ENCODE measurements at regions not wholly inside any gene's neighbourhood (a gene's known extent, or its start where the extent isn't known, plus 50 kb on each side); places are given as distances from the start of the nearest gene placed in this dataset.
A peak's percentile ranks its signal among the peaks of the same experiment; 100 is the strongest.

DNA sequence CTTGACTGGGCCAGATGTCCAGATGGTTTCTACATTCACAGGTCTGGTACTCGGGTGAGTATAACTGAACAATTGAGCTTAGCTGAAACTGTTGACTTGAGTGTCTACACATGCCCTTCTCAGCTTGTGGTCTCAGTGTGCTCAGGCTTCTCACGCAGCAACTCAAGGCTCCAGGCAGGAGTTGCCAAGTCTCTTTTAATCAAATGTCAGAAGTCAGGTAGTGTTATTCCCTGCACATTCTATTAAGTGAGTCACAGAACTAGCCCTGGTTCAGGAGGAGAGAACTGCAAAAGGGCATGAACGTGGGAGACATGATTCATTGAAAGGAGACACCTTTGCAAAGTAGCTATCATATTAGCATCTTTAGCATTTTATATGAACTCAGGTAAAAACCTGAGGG lies 199.3 kb upstream of the ACTBL2 start:
- DNase-seq (peak; percentile 69), ATAC-seq (peak; percentile 64)
- intact Hi-C loops (cut with micrococcal nuclease), result no loop called here
- ChIA-PET POLR2A (ENCODE audit: unreplicated experiment) (interaction anchor here (0.6 kb wide), 1 partner anchor 660 kb away, joined by 5 read pairs; no protein-coding TSS in a partner anchor), CTCF (no interaction called here)
- H3K9me2 ChIP-seq (replicated peaks; ENCODE audit: low read length), result no peaks in the 10 kb centered on the region
- no peaks in the 10 kb centered on the region for H3K79me2 ChIP-seq (ENCODE audit: low read length)
- no peaks in the 10 kb centered on the region for H3K27me3 ChIP-seq (ENCODE audit: low read length)
- no peaks in the 10 kb centered on the region for H3K36me3 ChIP-seq (ENCODE audit: low read depth, low read length)
- H3K9ac ChIP-seq (ENCODE audit: low read length), result no peak overlapping the region
- no peak overlapping the region for H3K4me3 ChIP-seq (ENCODE audit: low read length)
- no peak overlapping the region for H3K4me2 ChIP-seq (ENCODE audit: low read length)
- no peaks in the 10 kb centered on the region for H3F3A ChIP-seq (ENCODE audit: low read length, unreplicated experiment)
- H2AFZ ChIP-seq (ENCODE audit: low read length), result no peak overlapping the region
- no peaks in the 10 kb centered on the region for H4K20me1 ChIP-seq (ENCODE audit: low read length)
- BruUV-seq (replicated peaks), result no TSS peak
- H3K9me3 ChIP-seq (ENCODE audit: low read length), result no peaks in the 10 kb centered on the region
- H3K27ac ChIP-seq (ENCODE audit: low read length), result peak overlapping the region; percentile 76
- peaks cover 16% of the 10 kb centered on the region for H3K4me1 ChIP-seq (ENCODE audit: insufficient read depth, low read length)
- TF ChIP-seq EZH2 (IDR thresholded peaks at IDR 0.05; ENCODE audit: low read length, unreplicated experiment) (no peak), EZH2phosphoT487 (IDR thresholded peaks at IDR 0.05; ENCODE audit: borderline replicate concordance, low read length) (no peak)
- TF ChIP-seq, protein P1, sequence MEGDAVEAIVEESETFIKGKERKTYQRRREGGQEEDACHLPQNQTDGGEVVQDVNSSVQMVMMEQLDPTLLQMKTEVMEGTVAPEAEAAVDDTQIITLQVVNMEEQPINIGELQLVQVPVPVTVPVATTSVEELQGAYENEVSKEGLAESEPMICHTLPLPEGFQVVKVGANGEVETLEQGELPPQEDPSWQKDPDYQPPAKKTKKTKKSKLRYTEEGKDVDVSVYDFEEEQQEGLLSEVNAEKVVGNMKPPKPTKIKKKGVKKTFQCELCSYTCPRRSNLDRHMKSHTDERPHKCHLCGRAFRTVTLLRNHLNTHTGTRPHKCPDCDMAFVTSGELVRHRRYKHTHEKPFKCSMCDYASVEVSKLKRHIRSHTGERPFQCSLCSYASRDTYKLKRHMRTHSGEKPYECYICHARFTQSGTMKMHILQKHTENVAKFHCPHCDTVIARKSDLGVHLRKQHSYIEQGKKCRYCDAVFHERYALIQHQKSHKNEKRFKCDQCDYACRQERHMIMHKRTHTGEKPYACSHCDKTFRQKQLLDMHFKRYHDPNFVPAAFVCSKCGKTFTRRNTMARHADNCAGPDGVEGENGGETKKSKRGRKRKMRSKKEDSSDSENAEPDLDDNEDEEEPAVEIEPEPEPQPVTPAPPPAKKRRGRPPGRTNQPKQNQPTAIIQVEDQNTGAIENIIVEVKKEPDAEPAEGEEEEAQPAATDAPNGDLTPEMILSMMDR (conservative IDR thresholded peaks at IDR 0.05; ENCODE audit: low read depth, low read length), result no peak

DNA sequence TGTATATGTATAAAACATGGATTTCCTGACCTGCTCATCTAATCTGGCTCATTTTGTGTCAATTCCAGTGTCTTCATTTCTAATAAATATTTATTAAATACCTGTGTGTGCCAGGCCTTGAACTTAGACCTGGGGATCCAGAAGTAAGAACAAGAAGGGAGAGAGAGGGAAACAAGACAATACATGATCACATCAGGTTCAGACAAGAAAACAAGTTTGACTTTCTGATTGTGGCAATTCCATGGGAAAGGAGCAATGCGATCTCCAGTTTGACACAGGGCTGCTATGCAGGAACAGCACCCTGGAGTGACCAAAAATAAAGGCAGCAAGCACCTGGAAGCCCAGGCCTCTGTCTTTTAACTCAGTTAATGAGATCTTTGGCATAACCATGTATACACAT lies 198.1 kb upstream of the ACTBL2 start:
- DNase-seq (no peak), ATAC-seq (no peak)
- no peaks in the 10 kb centered on the region for H3K79me2 ChIP-seq (ENCODE audit: low read length)
- H3K9ac ChIP-seq (ENCODE audit: low read length), result no peak overlapping the region
- H3K4me2 ChIP-seq (ENCODE audit: low read length), result no peak overlapping the region
- no peak overlapping the region for H3K4me3 ChIP-seq (ENCODE audit: low read length)
- H3K36me3 ChIP-seq (ENCODE audit: low read depth, low read length), result no peaks in the 10 kb centered on the region
- no peaks in the 10 kb centered on the region for H3K9me3 ChIP-seq (ENCODE audit: low read length)
- intact Hi-C loops (cut with micrococcal nuclease), result no loop called here
- H3F3A ChIP-seq (ENCODE audit: low read length, unreplicated experiment), result no peaks in the 10 kb centered on the region
- no peak overlapping the region for H2AFZ ChIP-seq (ENCODE audit: low read length)
- CTCF ChIA-PET, result no interaction called here
- H3K27me3 ChIP-seq (ENCODE audit: low read length), result no peaks in the 10 kb centered on the region
- no TSS peak for BruUV-seq (replicated peaks)
- POLR2A ChIA-PET (ENCODE audit: unreplicated experiment), result no interaction called here
- no peak overlapping the region for H3K27ac ChIP-seq (ENCODE audit: low read length)
- TF ChIP-seq EZH2 (IDR thresholded peaks at IDR 0.05; ENCODE audit: low read length, unreplicated experiment) (no peak), EZH2phosphoT487 (IDR thresholded peaks at IDR 0.05; ENCODE audit: borderline replicate concordance, low read length) (no peak)
- TF ChIP-seq, protein P1 (conservative IDR thresholded peaks at IDR 0.05; ENCODE audit: low read depth, low read length), result no peak
- H3K4me1 ChIP-seq (ENCODE audit: insufficient read depth, low read length), result peaks cover 16% of the 10 kb centered on the region
- H4K20me1 ChIP-seq (ENCODE audit: low read length), result no peaks in the 10 kb centered on the region
- no peaks in the 10 kb centered on the region for H3K9me2 ChIP-seq (replicated peaks; ENCODE audit: low read length)

DNA sequence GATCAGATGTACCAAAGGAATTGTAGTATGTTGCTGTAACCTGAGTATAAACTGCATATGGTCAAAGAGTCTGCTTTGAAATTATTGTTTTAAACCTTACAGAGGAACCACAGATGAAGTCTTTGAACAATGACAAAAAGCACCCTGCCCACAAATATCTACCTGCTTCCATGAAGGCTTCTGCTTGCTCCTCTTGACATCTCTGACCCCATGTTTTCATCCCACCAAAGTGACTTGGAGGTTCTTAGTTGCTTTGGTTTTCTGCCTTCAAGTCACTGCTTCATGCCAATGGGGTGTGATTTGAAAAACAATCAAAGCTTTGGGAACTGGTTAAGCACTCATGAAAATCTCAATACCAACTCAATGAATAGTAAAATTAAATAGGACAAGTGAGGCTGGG lies 194.6 kb upstream of the ACTBL2 start:
- no peaks in the 10 kb centered on the region for H4K20me1 ChIP-seq (ENCODE audit: low read length)
- no peak for DNase-seq
- H3K36me3 ChIP-seq (ENCODE audit: low read depth, low read length), result no peaks in the 10 kb centered on the region
- BruUV-seq (replicated peaks), result no TSS peak
- H2AFZ ChIP-seq (ENCODE audit: low read length), result no peak overlapping the region
- H3K9me2 ChIP-seq (replicated peaks; ENCODE audit: low read length), result no peaks in the 10 kb centered on the region
- no peak overlapping the region for H3K9ac ChIP-seq (ENCODE audit: low read length)
- intact Hi-C loops (cut with micrococcal nuclease), result no loop called here
- no peak overlapping the region for H3K4me2 ChIP-seq (ENCODE audit: low read length)
- ChIA-PET CTCF (no interaction called here), POLR2A (ENCODE audit: unreplicated experiment) (no interaction called here)
- no peaks in the 10 kb centered on the region for H3K9me3 ChIP-seq (ENCODE audit: low read length)
- no peaks in the 10 kb centered on the region for H3K79me2 ChIP-seq (ENCODE audit: low read length)
- H3K27me3 ChIP-seq (ENCODE audit: low read length), result no peaks in the 10 kb centered on the region
- no peak overlapping the region for H3K27ac ChIP-seq (ENCODE audit: low read length)
- peaks cover 8% of the 10 kb centered on the region for H3K4me1 ChIP-seq (ENCODE audit: insufficient read depth, low read length)
- ATAC-seq, result no peak
- H3K4me3 ChIP-seq (ENCODE audit: low read length), result no peak overlapping the region
- TF ChIP-seq EZH2 (IDR thresholded peaks at IDR 0.05; ENCODE audit: low read length, unreplicated experiment), result no peak
- TF ChIP-seq EZH2phosphoT487 (IDR thresholded peaks at IDR 0.05; ENCODE audit: borderline replicate concordance, low read length), result no peak
- TF ChIP-seq, protein P1 (conservative IDR thresholded peaks at IDR 0.05; ENCODE audit: low read depth, low read length), result no peak
- H3F3A ChIP-seq (ENCODE audit: low read length, unreplicated experiment), result no peaks in the 10 kb centered on the region

Data from PC-3 (cell line).